HUES6 (cell line): ENCODE measurements at regions not wholly inside any gene's neighbourhood (a gene's known extent, or its start where the extent isn't known, plus 50 kb on each side); places are given as distances from the start of the nearest gene placed in this dataset.
"Not testable (repeated sequence)": the region's sequence is repeated elsewhere in the genome, so short reads cannot be mapped to it uniquely, and the experiment has no call there.

ENCODE experiments used
- H3K27ac ChIP-seq: 2 replicates; pipeline ENCODE4 v1.7.0; 2013; ENCODE audit warnings: low read depth, mild to moderate bottlenecking, low read length, inconsistent platforms
- H3K27me3 ChIP-seq: 2 replicates; pipeline ENCODE4 v1.6.1; 2013; ENCODE audit warnings: low read length; ENCODE audit not compliant: control insufficient read depth, insufficient read depth
- H3K36me3 ChIP-seq: 2 replicates; pipeline ENCODE4 v1.6.1; 2013; ENCODE audit warnings: low read length; ENCODE audit not compliant: control insufficient read depth, insufficient read depth
- H3K4me1 ChIP-seq: 2 replicates; pipeline ENCODE4 v1.6.1; 2013; ENCODE audit warnings: low read length; ENCODE audit not compliant: control insufficient read depth, insufficient read depth
- H3K4me3 ChIP-seq: 2 replicates; pipeline ENCODE4 v1.5.1; 2013; ENCODE audit warnings: low read depth, low read length
- H3K9ac ChIP-seq: one replicate; pipeline ENCODE4 v1.6.1; 2013; ENCODE audit warnings: mild to moderate bottlenecking, low read length
- H3K9me3 ChIP-seq: 2 replicates; pipeline ENCODE4 v1.6.1; 2013; ENCODE audit warnings: low read depth, low read length; ENCODE audit not compliant: control insufficient read depth, insufficient read depth

DNA sequence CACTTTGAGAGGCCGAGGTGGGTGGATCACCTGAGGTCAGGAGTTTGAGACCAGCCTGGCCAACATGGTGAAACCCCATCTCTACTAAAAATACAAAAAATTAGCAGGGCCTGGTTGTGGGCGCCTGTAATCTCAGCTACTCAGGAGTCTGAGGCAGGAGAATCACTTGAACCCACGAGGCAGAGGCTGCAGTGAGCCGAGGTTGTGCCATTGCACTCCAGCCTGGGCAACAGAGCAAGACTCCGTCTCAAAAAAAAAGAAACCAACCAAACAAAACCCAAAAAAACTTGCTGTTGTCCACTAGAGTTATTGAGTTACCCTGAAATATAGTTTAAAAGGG is 186.7 kb downstream of the GOLGA6L6 start:
- not testable (repeated sequence) for H3K4me1 ChIP-seq, H3K9ac ChIP-seq, H3K36me3 ChIP-seq, H3K27me3 ChIP-seq, H3K27ac ChIP-seq, H3K4me3 ChIP-seq
- peaks cover 82% of the 10 kb centered on the region; the same call in 1 of the 2 replicates for H3K9me3 ChIP-seq

DNA sequence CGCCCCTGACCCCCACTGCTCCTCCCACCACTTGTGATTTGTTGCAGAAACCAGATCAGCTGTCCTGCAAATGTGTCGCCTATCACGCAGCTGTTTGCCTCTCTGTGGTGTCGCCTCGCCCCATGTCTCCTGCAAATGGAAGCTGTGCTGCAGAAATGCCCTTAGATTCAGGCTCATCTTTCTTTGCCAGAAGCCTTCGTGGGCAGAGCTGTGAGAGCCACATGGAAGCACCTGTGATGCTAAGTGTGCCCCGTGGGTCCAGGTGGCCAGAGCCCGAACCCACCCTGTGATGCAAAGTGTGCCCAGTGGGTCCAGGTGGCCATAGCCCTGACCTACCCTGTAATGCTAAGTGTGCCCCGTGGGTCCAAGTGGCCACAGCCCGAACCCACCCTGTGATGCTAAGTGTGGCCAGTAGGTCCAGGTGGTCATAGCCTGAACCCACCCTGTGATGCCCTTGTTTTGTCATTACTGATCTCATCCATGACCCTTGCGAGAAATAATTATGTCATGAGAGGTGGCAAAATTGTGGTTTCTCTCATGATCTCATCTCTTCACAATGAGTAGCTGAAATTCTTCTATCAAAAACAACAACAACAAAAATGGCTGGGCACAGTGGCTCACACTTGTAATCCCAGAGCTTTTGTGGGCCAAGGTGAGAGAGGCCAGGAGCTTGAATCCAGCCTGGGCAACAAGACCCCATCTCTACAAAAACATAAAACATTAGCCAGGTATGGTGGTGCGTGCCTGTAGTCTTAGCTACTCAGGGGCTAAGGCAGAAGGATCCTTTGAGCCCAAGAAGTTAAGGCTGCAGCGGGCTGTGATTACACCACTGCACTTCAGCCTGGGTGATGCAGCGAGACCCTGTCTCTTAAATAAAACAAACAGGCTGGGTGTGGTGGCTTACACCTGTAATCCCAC is 187.4 kb downstream of the GOLGA6L6 start:
- Histone ChIP-seq H3K9ac (no peak overlapping the region), H3K27me3 (no peaks in the 10 kb centered on the region), H3K36me3 (no peaks in the 10 kb centered on the region), H3K27ac (no peak overlapping the region), H3K4me3 (no peak overlapping the region), H3K9me3 (peaks cover 85% of the 10 kb centered on the region; the same call in 1 of the 2 replicates), H3K4me1 (no peaks in the 10 kb centered on the region)

DNA sequence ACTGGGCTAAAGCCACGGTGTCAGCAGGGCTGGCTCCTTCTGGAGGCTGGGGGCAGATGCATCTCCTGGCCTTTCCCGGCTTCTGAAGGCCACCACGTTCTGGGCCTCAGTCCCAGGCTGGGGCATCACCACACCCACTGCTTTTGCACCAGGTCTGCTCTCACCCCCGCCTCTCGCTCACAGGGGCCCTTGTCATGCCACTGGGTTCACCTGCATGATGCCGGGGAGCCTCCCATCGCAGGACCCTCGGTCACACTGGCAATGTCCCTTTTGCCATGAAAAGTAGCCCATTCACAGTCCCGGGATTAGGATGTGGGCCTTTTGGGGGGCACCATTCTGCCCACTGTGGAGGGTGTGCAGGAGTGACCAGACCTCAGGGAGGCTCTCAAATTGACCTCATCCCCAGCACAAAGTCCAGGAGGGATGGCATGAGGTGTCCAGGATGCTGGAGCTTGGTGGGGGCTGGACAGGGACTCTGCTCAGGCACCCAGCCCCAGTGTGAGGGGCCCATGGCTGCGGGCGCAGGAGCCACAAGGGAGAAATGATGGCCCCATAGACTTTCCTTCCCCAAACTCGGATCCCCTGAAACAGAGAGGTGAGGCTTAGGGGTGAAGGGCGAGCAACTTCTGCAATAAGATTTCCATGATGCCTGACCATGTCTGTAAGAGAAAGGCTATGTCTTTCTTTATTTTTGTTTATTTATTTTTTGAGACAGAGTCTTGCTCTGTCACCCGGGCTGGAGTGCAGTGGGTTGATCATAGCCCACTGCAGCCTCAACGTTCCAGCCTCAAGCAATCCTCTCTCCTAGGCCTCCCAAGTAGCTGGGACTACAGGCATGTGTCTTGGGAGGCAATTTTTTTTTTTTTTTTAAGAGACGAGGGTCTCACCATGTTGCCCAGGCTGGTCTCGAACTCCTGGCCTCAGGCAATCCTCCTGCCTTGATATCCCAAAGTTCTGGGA is 189.1 kb downstream of the GOLGA6L6 start:
- Histone ChIP-seq H3K27ac (no peak overlapping the region), H3K27me3 (no peaks in the 10 kb centered on the region), H3K9ac (no peak overlapping the region), H3K4me3 (no peak overlapping the region), H3K9me3 (peaks cover 84% of the 10 kb centered on the region; the same call in 1 of the 2 replicates), H3K4me1 (no peaks in the 10 kb centered on the region), H3K36me3 (no peaks in the 10 kb centered on the region)

DNA sequence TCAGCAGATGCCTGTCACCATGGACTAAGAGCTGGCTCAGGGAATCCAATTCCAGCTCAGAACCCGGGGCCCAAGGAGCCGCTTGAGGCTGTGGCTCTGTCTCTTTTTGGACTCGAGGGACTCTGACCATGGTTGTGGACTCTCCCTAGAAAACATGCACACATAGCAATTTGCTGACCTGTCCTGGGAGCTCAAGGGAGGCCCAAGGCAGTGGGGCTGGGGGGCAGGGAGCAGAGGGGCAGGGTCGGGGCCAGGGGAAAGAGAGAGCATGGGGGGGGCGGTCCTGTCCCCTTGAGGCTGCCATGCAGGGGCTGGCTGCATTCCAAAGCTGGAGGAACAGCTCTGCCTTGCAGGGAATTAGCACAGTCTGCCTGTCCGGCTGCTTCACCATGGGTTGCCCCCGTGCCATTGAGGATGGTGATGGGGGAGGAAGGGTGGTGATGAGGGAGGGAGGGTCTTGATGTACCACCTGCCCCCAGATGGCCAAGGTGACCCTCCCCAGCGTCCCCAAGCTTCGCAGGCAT is 190.1 kb downstream of the GOLGA6L6 start:
- no peak overlapping the region for H3K4me3 ChIP-seq

DNA sequence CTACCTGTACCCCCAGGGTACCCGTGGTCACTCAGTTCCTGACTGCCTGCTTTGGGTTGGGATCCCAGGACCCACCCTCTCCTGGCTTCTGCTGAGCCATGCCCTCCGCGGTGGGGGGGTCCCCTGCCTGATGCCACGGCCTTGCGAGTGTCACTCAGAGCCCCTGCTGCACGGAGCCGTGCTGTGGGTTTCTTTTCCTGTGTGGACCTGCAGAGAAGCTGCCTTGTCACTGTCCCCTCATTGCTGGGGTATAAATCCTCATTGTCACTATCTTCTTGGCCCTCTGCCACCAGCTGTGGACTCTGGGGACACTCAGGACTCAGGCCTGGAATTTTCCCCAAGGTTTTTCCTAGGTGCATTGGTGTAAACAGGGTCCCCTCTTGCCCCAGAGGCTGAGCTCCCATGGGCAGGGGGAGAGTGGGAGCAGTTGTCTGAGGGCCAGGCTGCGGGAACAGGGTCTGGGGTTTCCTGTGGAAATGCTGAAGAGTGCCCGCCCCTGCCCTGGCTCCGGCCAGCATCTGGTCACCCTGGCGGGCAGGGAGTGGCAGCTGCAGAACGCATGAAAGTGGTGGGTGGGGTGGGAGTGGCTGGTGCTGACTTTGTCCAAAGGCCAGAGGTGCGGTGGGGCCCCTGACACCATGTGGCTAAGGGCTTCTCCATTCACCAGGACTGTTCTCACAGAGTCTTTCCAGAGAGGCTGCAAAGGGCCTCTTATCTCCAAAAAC is 191.7 kb downstream of the GOLGA6L6 start:
- Histone ChIP-seq H3K36me3 (no peaks in the 10 kb centered on the region), H3K4me3 (no peak overlapping the region), H3K9me3 (peaks cover 90% of the 10 kb centered on the region), H3K27me3 (no peaks in the 10 kb centered on the region), H3K9ac (no peak overlapping the region), H3K4me1 (no peaks in the 10 kb centered on the region), H3K27ac (no peak overlapping the region)

More for the DNA sequence above, 190.1 kb downstream of the GOLGA6L6 start:
- Histone ChIP-seq H3K27me3 (no peaks in the 10 kb centered on the region), H3K36me3 (no peaks in the 10 kb centered on the region), H3K9ac (no peak overlapping the region), H3K4me1 (no peaks in the 10 kb centered on the region), H3K9me3 (peaks cover 86% of the 10 kb centered on the region), H3K27ac (no peak overlapping the region)

DNA sequence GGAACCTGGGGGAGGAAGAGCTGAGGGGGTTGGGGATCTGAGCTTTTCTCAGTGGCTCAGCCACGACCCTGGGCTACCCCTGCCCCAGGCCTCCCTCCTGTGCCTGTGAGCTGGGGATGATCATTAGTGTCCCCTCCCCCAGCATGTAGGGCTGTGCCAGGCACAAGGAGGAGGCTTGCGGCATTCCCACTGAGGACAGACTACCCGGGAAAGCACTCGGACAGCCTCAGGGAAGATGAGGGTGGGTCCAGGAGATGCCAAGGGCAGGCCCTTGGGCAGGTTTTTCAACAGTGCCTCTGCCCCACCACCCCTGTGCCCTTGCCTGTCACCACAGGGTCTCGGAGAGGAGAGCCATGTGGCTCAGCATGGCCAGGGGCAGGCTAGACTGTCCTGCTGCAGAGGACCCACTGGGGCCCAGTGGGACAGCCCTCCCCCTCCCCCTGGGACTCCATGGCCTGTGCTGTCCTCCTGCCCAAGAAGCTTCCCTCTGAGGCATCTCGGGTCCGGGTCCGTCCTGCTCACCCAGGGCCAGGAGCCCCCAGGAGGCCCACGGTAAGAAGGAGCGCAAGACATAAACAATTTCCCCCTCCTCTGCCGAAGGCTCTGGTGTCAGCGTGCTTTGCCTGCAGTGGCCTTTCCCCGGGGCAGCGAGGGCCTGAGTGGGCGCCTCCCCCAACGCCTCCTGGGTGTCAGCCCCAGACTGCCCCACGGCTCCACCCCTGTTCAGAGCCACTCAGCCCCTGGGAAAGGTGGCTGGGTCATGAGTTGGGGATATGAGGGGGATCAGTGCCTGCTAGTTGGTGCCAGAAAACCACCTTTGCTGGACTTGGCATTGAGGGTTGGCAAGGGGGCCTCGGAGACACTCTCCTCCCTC is 192.5 kb downstream of the GOLGA6L6 start:
- Histone ChIP-seq H3K4me1 (no peaks in the 10 kb centered on the region), H3K9me3 (peaks cover 90% of the 10 kb centered on the region), H3K36me3 (no peaks in the 10 kb centered on the region), H3K9ac (no peak overlapping the region), H3K27ac (no peak overlapping the region), H3K4me3 (no peak overlapping the region), H3K27me3 (no peaks in the 10 kb centered on the region)

DNA sequence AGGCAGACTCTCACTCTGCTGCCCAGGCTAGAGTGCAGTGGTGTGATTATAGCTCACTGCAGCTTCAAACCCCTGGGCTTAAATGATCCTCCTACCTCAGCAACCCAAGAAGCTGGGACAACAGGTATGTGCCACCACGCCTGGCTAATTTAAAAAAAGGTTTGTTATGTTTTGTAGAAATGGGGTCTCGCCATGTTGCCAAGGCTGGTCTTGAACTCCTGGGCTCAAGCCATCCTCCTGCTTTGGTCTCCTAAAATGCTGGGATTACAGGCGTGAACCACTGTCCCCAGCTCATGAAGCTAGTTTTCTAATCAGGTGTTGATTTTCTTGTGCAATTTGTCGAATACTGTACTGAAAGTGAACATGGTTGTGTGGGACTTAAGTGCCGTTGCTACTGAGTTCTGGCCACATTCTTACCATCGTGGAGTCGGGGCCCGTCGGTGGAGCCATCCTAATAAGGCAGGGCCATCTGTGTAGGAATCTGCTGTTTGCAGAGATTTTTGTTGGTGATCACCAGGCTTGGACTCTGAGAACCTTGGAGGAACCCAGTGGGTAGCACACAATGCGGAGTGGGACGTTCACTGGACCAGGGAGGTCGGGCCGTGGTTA is 193.2 kb downstream of the GOLGA6L6 start:
- Histone ChIP-seq H3K27ac (no peak overlapping the region), H3K4me3 (no peak overlapping the region), H3K9ac (no peak overlapping the region), H3K36me3 (no peaks in the 10 kb centered on the region), H3K27me3 (no peaks in the 10 kb centered on the region), H3K9me3 (peaks cover 89% of the 10 kb centered on the region), H3K4me1 (no peaks in the 10 kb centered on the region)

DNA sequence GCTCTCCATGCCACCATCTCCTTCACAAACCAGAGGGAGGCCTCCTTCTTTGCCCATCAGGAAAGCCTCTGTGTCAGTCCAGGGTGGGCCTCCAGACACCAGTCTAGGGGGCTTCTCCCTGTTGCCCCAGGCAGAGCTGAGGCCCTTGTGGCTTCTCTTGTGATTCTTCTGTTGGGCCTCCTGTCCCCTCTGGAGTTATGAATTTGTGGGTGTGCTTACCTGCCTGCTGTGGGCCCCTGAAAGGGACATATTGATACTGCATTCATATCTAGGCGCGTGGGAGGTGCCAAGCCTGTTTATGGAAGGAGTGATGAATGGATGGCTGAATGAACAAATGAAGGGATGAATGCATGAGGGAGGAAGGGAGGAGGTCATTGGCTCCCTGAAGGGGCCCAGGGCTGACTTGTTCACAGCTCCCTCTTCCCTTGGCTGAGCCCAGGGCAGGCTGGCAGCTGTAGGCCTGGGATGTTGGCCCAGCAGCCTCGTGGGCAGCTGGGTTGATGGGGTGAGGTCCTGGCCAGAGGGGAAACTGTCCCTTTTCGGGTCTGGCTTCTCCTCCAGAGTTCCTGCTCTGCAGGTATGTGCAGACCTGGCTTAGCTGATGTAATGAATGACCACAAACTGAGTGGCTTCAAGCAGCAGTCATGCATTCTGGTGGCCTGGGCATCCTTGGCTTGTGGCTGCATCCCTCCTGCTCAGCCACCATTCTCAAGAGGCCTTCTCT is 195.4 kb downstream of the GOLGA6L6 start:
- Histone ChIP-seq H3K9ac (no peak overlapping the region), H3K4me3 (no peak overlapping the region), H3K9me3 (peaks cover 92% of the 10 kb centered on the region), H3K27me3 (no peaks in the 10 kb centered on the region), H3K36me3 (no peaks in the 10 kb centered on the region), H3K4me1 (no peaks in the 10 kb centered on the region), H3K27ac (no peak overlapping the region)

DNA sequence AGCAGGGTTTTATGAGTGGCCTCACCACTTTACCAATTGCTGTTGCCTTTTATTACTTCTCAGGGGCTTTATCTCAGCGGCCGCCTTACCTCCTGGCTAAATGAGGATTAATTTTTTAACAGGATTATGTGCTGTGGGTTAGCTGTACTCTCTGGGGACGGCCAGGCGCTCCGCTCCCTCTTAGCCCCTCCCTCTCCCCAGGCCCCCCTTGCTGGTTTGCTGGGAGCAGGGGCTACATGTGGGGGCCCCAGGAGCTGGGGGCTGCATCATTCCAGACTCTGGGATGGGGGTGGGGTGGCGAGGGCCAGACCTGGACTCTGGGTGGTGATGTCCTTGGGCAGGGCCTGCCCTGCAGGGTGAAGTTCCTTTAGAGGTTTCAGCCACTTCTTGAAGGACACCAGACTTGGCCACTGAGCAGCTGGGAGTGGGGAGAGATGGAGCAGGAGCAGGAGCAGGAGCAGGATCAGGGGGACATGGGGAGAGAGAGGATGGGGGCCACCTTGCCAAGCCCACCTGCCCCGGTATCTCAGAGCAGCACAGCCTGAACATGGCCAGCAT is 196.1 kb downstream of the GOLGA6L6 start:
- Histone ChIP-seq H3K9me3 (peaks cover 92% of the 10 kb centered on the region), H3K4me3 (no peak overlapping the region), H3K27me3 (no peaks in the 10 kb centered on the region), H3K4me1 (no peaks in the 10 kb centered on the region), H3K9ac (no peak overlapping the region), H3K27ac (no peak overlapping the region), H3K36me3 (no peaks in the 10 kb centered on the region)
